ENCODE measurements at regions not wholly inside any gene's neighbourhood (a gene's known extent, or its start where the extent isn't known, plus 50 kb on each side); places are given as distances from the start of the nearest gene placed in this dataset.

- H3K27ac Mint-ChIP-seq = no peak overlapping the region
- no peaks in the 10 kb centered on the region for H3K36me3 Mint-ChIP-seq
- peaks cover 4 to 32% of the 10 kb centered on the region in 2 donors for H3K27me3 Mint-ChIP-seq
- no peaks in the 10 kb centered on the region for H3K4me1 Mint-ChIP-seq (ENCODE audit: low read depth in 2 of 2)
- no peak overlapping the region for H3K4me3 Mint-ChIP-seq
- ATAC-seq (no peak), DNase-seq (ENCODE audit: low spot score) (no peak)
- H3K9me3 Mint-ChIP-seq = no peaks in the 10 kb centered on the region
These were observed 129.4 kb upstream of the SRRM4 start for GRCh38 chr12:118851891-118852290.

- peaks cover 2 to 33% of the 10 kb centered on the region in 2 donors for H3K27me3 Mint-ChIP-seq
- H3K4me1 Mint-ChIP-seq (ENCODE audit: low read depth in 2 of 2) = no peaks in the 10 kb centered on the region
- ATAC-seq = no peak
- H3K27ac Mint-ChIP-seq = no peak overlapping the region
- no peaks in the 10 kb centered on the region for H3K36me3 Mint-ChIP-seq
- peaks cover 7% of the 10 kb centered on the region for H3K9me3 Mint-ChIP-seq
- no peak overlapping the region for H3K4me3 Mint-ChIP-seq
- DNase-seq (ENCODE audit: low spot score) = no peak
These were observed 127.7 kb upstream of the SRRM4 start for GRCh38 chr12:118853634-118854033.

GRCh38 chr12:118855858-118856257 is 125.5 kb upstream of the SRRM4 start:
- peaks cover 2 to 31% of the 10 kb centered on the region in 2 donors for H3K27me3 Mint-ChIP-seq
- H3K4me3 Mint-ChIP-seq = no peak overlapping the region
- H3K27ac Mint-ChIP-seq = no peak overlapping the region
- ATAC-seq = no peak
- H3K4me1 Mint-ChIP-seq (ENCODE audit: low read depth in 2 of 2) = no peaks in the 10 kb centered on the region
- H3K36me3 Mint-ChIP-seq = no peaks in the 10 kb centered on the region
- peaks cover 7% of the 10 kb centered on the region for H3K9me3 Mint-ChIP-seq
- no peak for DNase-seq (ENCODE audit: low spot score)

GRCh38 chr12:118866346-118866745 is 115.0 kb upstream of the SRRM4 start:
- Mint-ChIP-seq H3K4me3 (no peak overlapping the region), H3K36me3 (no peaks in the 10 kb centered on the region), H3K27ac (no peak overlapping the region), H3K27me3 (peaks cover 3 to 8% of the 10 kb centered on the region in 2 donors), H3K9me3 (no peaks in the 10 kb centered on the region), H3K4me1 (ENCODE audit: low read depth in 2 of 2) (no peaks in the 10 kb centered on the region)
- no peak for DNase-seq (ENCODE audit: low spot score)
- no peak for ATAC-seq

- Mint-ChIP-seq H3K36me3 (no peaks in the 10 kb centered on the region), H3K27me3 (peaks cover 3 to 8% of the 10 kb centered on the region in 2 donors), H3K4me3 (no peak overlapping the region), H3K9me3 (no peaks in the 10 kb centered on the region), H3K4me1 (ENCODE audit: low read depth in 2 of 2) (no peaks in the 10 kb centered on the region), H3K27ac (no peak overlapping the region)
- DNase-seq (ENCODE audit: low spot score) (no peak), ATAC-seq (no peak)
These were observed 110.8 kb upstream of the SRRM4 start for GRCh38 chr12:118870551-118870950.

GRCh38 chr12:118874698-118875548 is 106.4 kb upstream of the SRRM4 start:
- no peaks in the 10 kb centered on the region for H3K4me1 Mint-ChIP-seq (ENCODE audit: low read depth in 2 of 2)
- ATAC-seq = no peak
- no peaks in the 10 kb centered on the region for H3K36me3 Mint-ChIP-seq
- peaks cover 0 to 3% of the 10 kb centered on the region in 2 donors for H3K27me3 Mint-ChIP-seq
- no peaks in the 10 kb centered on the region for H3K9me3 Mint-ChIP-seq
- H3K27ac Mint-ChIP-seq = no peak overlapping the region
- no peak overlapping the region for H3K4me3 Mint-ChIP-seq
- no peak for DNase-seq (ENCODE audit: low spot score)

GRCh38 chr12:118880720-118881493 is 100.4 kb upstream of the SRRM4 start:
- DNase-seq (ENCODE audit: low spot score) (no peak), ATAC-seq (no peak)
- H3K9me3 Mint-ChIP-seq = peaks cover 4% of the 10 kb centered on the region
- no peak overlapping the region for H3K4me3 Mint-ChIP-seq
- no peaks in the 10 kb centered on the region for H3K4me1 Mint-ChIP-seq (ENCODE audit: low read depth in 2 of 2)
- no peak overlapping the region for H3K27ac Mint-ChIP-seq
- H3K36me3 Mint-ChIP-seq = no peaks in the 10 kb centered on the region
- H3K27me3 Mint-ChIP-seq = peaks cover 0 to 2% of the 10 kb centered on the region in 2 donors

- no peak for DNase-seq (ENCODE audit: low spot score)
- Mint-ChIP-seq H3K9me3 (peaks cover 4% of the 10 kb centered on the region), H3K27me3 (peaks cover 0 to 2% of the 10 kb centered on the region in 2 donors), H3K36me3 (no peaks in the 10 kb centered on the region), H3K27ac (no peak overlapping the region), H3K4me3 (no peak overlapping the region), H3K4me1 (ENCODE audit: low read depth in 2 of 2) (no peaks in the 10 kb centered on the region)
- ATAC-seq = no peak
These were observed 97.1 kb upstream of the SRRM4 start for GRCh38 chr12:118884226-118884625.

GRCh38 chr12:118900993-118901392 is 80.3 kb upstream of the SRRM4 start:
- peaks cover 3% of the 10 kb centered on the region for H3K9me3 Mint-ChIP-seq
- H3K27ac Mint-ChIP-seq = no peak overlapping the region
- H3K36me3 Mint-ChIP-seq = no peaks in the 10 kb centered on the region
- H3K4me3 Mint-ChIP-seq = no peak overlapping the region
- ATAC-seq = no peak
- peaks cover 0 to 3% of the 10 kb centered on the region in 2 donors for H3K27me3 Mint-ChIP-seq
- H3K4me1 Mint-ChIP-seq (ENCODE audit: low read depth in 2 of 2) = no peaks in the 10 kb centered on the region
- no peak for DNase-seq (ENCODE audit: low spot score)

GRCh38 chr12:118908811-118909210 is 72.5 kb upstream of the SRRM4 start:
- Mint-ChIP-seq H3K4me1 (ENCODE audit: low read depth in 2 of 2) (no peaks in the 10 kb centered on the region), H3K27me3 (peaks cover 2 to 13% of the 10 kb centered on the region in 2 donors), H3K36me3 (no peaks in the 10 kb centered on the region), H3K4me3 (no peak overlapping the region), H3K9me3 (peaks cover 9% of the 10 kb centered on the region), H3K27ac (no peak overlapping the region)
- no peak for DNase-seq (ENCODE audit: low spot score)
- ATAC-seq = no peak

GRCh38 chr12:118912697-118913270 is 68.6 kb upstream of the SRRM4 start:
- Mint-ChIP-seq H3K4me1 (ENCODE audit: low read depth in 2 of 2) (no peaks in the 10 kb centered on the region), H3K9me3 (peaks cover 5% of the 10 kb centered on the region), H3K27ac (no peak overlapping the region), H3K4me3 (no peak overlapping the region), H3K36me3 (no peaks in the 10 kb centered on the region), H3K27me3 (peaks cover 0 to 2% of the 10 kb centered on the region in 2 donors)
- ATAC-seq (no peak), DNase-seq (ENCODE audit: low spot score) (no peak)

GRCh38 chr12:118921761-118922160 is 59.6 kb upstream of the SRRM4 start:
- Mint-ChIP-seq H3K9me3 (no peaks in the 10 kb centered on the region), H3K4me1 (ENCODE audit: low read depth in 2 of 2) (no peaks in the 10 kb centered on the region), H3K36me3 (no peaks in the 10 kb centered on the region)

GRCh38 chr12:118922405-118922804 is 58.9 kb upstream of the SRRM4 start:
- no peak overlapping the region for H3K27ac Mint-ChIP-seq
- H3K4me1 Mint-ChIP-seq (ENCODE audit: low read depth in 2 of 2) = no peaks in the 10 kb centered on the region
- ATAC-seq = no peak
- no peaks in the 10 kb centered on the region for H3K9me3 Mint-ChIP-seq
- peaks cover 2 to 5% of the 10 kb centered on the region in 2 donors for H3K27me3 Mint-ChIP-seq
- DNase-seq (ENCODE audit: low spot score) = no peak
- H3K36me3 Mint-ChIP-seq = no peaks in the 10 kb centered on the region
- no peak overlapping the region for H3K4me3 Mint-ChIP-seq

More at GRCh38 chr12:118921761-118922160, 59.6 kb upstream of the SRRM4 start:
- peaks cover 0 to 5% of the 10 kb centered on the region in 2 donors for H3K27me3 Mint-ChIP-seq
- no peak overlapping the region for H3K4me3 Mint-ChIP-seq
- DNase-seq (ENCODE audit: low spot score) (no peak), ATAC-seq (no peak)
- no peak overlapping the region for H3K27ac Mint-ChIP-seq

GRCh38 chr12:118925407-118925806 is 55.9 kb upstream of the SRRM4 start:
- peaks cover 2 to 10% of the 10 kb centered on the region in 2 donors for H3K27me3 Mint-ChIP-seq
- no peak overlapping the region for H3K27ac Mint-ChIP-seq
- no peak overlapping the region for H3K4me3 Mint-ChIP-seq
- ATAC-seq (no peak), DNase-seq (ENCODE audit: low spot score) (no peak)
- no peaks in the 10 kb centered on the region for H3K4me1 Mint-ChIP-seq (ENCODE audit: low read depth in 2 of 2)
- H3K9me3 Mint-ChIP-seq = no peaks in the 10 kb centered on the region
- H3K36me3 Mint-ChIP-seq = no peaks in the 10 kb centered on the region

All from natural killer cell treated with Interleukin-12 subunit alpha and Interleukin-12 subunit beta and Interleukin-15 and Interleukin-18, amount 100 ng/mL, for 72 hours (primary cell).